T-helper 1 cell (primary cell): ENCODE measurements at regions not wholly inside any gene's neighbourhood (a gene's known extent, or its start where the extent isn't known, plus 50 kb on each side); places are given as distances from the start of the nearest gene placed in this dataset.

Experiments
- DNase-seq, 5 donors: peaks; one replicate each; pipeline ENCODE4 v3.0.0-alpha.2; 2012 to 2020

DNA sequence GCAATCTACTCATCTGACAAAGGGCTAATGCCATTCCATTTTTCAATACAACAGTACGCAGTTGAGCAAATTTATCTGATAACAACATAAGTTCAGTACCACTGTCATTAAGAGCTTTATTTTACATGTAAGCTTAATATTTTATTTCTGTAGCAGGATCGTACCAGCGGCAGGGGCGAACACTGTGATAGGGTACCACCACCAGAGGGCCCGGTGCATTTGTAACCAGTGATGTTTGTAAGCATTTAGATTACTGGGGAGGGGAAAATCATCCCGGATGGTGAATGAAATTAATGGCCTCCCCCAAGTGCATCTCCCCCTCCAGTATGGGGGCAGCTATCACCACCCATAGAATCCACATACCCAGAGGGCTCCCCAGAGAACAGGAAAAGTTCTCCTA lies 179.0 kb downstream of the ADGRA3 start:
- no peak for DNase-seq

GRCh38 chr4:22334155-22334554 lies 181.7 kb downstream of the ADGRA3 start:
- no peak for DNase-seq

DNA sequence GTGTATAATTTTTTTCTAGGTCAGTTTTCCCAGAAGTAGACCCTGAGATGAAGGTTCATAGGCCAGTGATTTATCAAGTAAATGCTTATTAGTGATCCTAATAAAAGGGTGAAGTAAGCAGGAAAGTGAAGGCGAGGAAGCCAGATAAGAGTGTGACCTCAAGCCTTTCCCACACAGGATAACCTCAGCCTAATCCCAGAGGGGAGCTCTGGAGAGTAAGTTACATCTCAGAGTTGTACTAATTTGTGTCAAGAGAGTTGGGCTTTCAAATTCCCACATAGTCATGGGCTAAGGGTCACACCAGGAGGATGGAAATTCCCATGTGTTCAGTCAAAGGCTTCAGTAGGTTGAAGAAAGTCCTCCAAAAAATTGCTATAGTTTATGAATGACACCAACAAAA lies 191.4 kb downstream of the ADGRA3 start:
- no peak for DNase-seq

DNA sequence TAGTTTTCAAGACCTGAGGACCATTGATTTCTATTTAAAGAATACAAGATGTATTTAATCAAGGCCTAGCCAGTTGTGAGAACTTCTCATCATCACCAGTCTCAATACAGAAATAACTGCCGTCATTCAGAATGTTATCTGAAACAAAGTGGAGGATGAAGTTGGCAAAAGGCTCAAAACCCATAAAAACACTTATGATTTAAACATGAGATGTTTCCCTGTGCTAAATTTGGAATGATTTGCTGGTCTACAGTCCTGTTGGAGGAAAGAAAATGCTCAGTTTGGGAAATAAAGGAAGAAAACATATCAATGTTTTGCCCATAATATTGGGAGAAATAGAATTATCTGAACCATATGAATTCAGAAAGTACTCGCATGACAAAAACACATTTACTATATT lies 192.2 kb downstream of the ADGRA3 start:
- DNase-seq: no peak

DNA sequence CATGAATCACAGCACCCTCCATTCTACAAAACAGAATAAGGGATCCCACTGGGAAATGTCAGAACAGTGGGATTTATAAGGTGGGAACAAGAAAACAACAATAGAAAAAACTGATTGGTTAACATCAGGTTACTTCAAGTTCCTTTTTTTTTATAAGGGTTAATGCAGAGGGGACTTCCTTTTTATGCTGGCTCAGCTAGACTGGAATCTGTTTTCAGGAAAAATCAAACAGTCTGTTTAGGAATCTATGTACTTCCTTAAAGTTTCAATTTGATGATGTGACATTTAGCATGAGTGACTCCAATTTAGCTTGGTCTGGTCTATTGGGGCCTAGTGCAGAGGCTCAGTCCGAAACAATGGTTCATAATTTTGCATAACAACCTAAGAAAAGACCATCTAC lies 192.9 kb downstream of the ADGRA3 start:
- no peak for DNase-seq

DNA sequence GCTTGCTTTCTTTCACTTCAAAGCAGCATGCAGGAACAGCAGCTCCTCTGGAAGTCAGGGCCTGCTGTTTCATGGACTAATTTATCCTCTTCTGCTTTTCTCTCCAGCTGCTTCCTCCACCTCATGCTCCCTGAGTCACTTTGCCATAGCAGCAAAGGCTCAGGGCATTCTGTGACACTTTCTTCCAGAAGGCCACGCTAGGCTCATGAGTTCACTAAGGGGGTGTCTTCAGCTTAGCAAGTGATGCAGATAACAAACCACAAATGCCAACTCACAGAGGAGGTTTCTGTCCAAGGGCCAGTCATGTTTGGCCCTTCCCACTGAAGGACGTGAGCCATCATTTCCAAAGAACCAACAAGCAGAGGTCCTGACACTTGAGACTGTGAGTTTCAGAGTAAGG lies 200.2 kb downstream of the ADGRA3 start:
- DNase-seq: no peak

- DNase-seq: no peak
Observed at GRCh38 chr4:22313976-22314375, 201.9 kb downstream of the ADGRA3 start.

DNA sequence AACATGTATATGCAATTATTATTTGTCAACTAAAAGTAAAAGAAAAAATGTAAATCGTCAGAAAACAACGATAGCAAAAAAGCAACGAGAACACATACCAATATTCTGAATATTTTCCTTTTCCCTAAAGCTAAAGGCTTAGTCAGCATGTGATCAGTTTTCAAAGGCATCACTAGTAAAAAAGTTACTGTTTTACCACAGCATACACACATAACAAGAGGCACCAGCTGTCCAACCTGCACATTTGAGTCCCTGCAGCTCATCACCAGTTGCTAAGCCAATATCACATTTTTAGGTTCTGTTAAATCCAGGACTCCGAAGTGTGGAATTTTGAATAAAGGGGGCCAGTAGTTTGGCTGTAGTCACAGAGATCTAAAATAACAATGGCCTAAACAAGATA lies 203.8 kb downstream of the ADGRA3 start:
- DNase-seq: no peak

DNA sequence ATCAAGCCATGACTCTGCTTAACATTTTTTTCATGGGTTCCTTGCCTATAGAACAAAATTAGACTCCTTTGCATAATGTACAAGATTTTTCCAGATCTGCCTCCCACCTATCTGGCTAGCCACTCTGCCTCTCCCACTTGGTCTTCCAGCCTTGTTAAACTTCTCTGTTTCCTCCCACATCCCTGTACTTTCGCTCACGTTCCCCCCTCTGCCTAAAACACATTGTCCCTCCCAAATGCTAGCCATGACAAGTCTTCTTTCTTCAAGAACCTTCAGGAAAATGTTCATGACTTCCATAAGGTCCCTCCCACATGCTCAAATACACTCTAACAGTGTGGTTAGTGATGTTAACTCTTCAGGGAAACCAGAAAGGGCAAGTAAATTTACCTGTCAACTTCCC lies 214.6 kb downstream of the ADGRA3 start:
- DNase-seq: no peak

GRCh38 chr4:22299678-22300077 lies 216.2 kb downstream of the ADGRA3 start:
- DNase-seq: no peak

- no peak for DNase-seq
Observed at GRCh38 chr4:22287631-22288030, 228.2 kb downstream of the ADGRA3 start.

GRCh38 chr4:22268350-22269025 lies 247.4 kb downstream of the ADGRA3 start:
- no peak for DNase-seq

GRCh38 chr4:22264261-22264660 lies 251.6 kb downstream of the ADGRA3 start:
- DNase-seq: no peak

GRCh38 chr4:22253431-22253830 lies 262.4 kb downstream of the ADGRA3 start:
- no peak for DNase-seq

- no peak for DNase-seq
Observed at GRCh38 chr4:22246847-22247246, 269.0 kb downstream of the ADGRA3 start.

DNA sequence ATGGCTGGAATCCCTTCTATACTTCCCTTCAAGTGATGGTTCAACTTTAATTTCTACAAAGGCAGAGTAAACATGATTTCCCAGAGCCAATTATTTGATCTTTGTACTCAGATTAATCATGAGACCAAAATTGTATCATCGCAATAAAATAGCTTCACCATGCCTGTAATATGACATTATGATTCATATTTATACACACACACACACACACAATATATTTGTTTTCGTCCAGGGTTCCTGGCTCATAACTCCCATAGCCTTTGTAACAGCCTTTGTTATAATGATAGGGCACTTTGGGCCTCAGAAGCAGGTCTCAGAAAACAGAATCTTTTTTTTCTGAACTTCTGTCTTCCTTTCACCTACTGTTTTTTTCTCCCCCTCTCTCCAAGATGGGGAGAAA lies 270.6 kb downstream of the ADGRA3 start:
- no peak for DNase-seq

GRCh38 chr4:22241415-22241814 lies 274.5 kb downstream of the ADGRA3 start:
- peak in 1 of 5 donors; percentile 50 for DNase-seq

- DNase-seq: no peak
Observed at GRCh38 chr4:22240814-22241213, 275.1 kb downstream of the ADGRA3 start.

GRCh38 chr4:22238742-22239141 lies 277.1 kb downstream of the ADGRA3 start:
- no peak for DNase-seq

GRCh38 chr4:22237846-22238494 lies 277.9 kb downstream of the ADGRA3 start:
- peak in 1 of 5 donors; percentile 8 for DNase-seq

DNA sequence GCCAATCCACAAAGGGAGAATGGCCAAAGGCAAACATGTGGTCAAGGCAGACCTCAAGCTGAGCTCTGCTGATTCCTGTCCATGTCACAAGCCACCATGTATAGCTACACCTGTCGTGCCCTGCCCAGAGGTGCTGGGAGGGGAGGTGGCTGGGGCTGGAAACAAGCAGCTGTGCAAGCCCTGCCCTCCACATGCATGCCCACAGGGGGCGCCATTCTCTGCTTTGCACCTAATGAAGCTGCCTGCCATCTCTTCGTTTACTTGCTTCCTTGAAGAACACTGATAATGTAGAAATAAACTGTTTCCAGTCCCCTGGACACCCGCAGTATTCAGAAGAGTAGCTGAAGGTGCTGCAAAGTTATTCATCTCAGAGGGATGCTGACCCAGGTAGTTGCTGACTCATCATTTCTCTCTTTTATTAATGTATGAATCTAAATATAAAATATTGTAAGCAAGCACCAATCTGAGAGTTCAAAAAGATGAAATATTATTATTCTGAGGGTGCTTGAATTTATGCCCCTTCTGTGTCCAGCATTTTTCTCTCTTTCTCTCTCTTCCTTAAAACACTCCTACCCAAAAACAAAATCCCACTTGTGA lies 278.6 kb downstream of the ADGRA3 start:
- peak in 3 of 5 donors; percentile 3 to 49 (median 17) for DNase-seq

- no peak for DNase-seq
Observed at GRCh38 chr4:22235698-22236097, 280.2 kb downstream of the ADGRA3 start.

- DNase-seq: no peak
Observed at GRCh38 chr4:22233230-22233629, 282.6 kb downstream of the ADGRA3 start.

DNA sequence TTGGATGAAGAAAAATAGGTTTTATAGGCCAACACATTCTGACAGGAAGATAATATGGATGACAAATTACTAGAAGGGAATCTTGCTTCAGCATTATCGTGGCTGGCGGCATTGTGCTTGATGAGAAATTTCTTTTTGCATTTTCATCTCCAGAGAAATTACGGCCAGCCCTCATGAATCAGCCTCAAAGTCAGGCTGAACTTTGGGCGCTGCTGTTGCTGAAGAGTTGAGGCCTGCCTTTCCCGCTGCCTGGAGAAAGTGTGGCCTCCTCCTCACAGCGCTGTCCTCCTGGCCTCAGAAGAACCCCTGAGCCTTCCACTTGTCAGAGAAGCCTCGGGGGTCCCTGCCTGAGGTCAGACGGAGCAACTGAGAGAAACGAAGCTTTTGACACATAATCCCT lies 272.4 kb upstream of the KCNIP4 start:
- no peak for DNase-seq
